ENCODE measurements at regions not wholly inside any gene's neighbourhood (a gene's known extent, or its start where the extent isn't known, plus 50 kb on each side); places are given as distances from the start of the nearest gene placed in this dataset.
"Not testable (repeated sequence)": the region's sequence is repeated elsewhere in the genome, so short reads cannot be mapped to it uniquely, and the experiment has no call there.

GRCh38 chr5:99441235-99441634 lies 512.4 kb upstream of the CHD1 start:
- DNase-seq (ENCODE audit: low read depth), result no peak

- no peak for DNase-seq (ENCODE audit: low read depth)
Measured at GRCh38 chr5:99438619-99439018, 509.8 kb upstream of the CHD1 start.

GRCh38 chr5:99437986-99438385 lies 509.2 kb upstream of the CHD1 start:
- DNase-seq (ENCODE audit: low read depth), result no peak

GRCh38 chr5:99423396-99423795 lies 494.6 kb upstream of the CHD1 start:
- not testable (repeated sequence) for DNase-seq (ENCODE audit: low read depth)

GRCh38 chr5:99418640-99419039 lies 489.8 kb upstream of the CHD1 start:
- DNase-seq (ENCODE audit: low read depth), result not testable (repeated sequence)

- DNase-seq (ENCODE audit: low read depth), result not testable (repeated sequence)
Measured at GRCh38 chr5:99410386-99410785, 481.6 kb upstream of the CHD1 start.

GRCh38 chr5:99404764-99405302 lies 476.0 kb upstream of the CHD1 start:
- DNase-seq (ENCODE audit: low read depth), result not testable (repeated sequence)

GRCh38 chr5:99400571-99400970 lies 471.8 kb upstream of the CHD1 start:
- not testable (repeated sequence) for DNase-seq (ENCODE audit: low read depth)

GRCh38 chr5:99398976-99399375 lies 470.2 kb upstream of the CHD1 start:
- DNase-seq (ENCODE audit: low read depth), result no peak

- no peak for DNase-seq (ENCODE audit: low read depth)
Measured at GRCh38 chr5:99386406-99387077, 457.7 kb upstream of the CHD1 start.

- no peak for DNase-seq (ENCODE audit: low read depth)
Measured at GRCh38 chr5:99379187-99379586, 450.4 kb upstream of the CHD1 start.

GRCh38 chr5:99378443-99378842 lies 449.6 kb upstream of the CHD1 start:
- DNase-seq (ENCODE audit: low read depth), result no peak

GRCh38 chr5:99369797-99370593 lies 441.2 kb upstream of the CHD1 start:
- DNase-seq (ENCODE audit: low read depth), result no peak

- no peak for DNase-seq (ENCODE audit: low read depth)
Measured at GRCh38 chr5:99368726-99369125, 439.9 kb upstream of the CHD1 start.

GRCh38 chr5:99355881-99356280 lies 427.1 kb upstream of the CHD1 start:
- no peak for DNase-seq (ENCODE audit: low read depth)

- DNase-seq (ENCODE audit: low read depth), result no peak
Measured at GRCh38 chr5:99349787-99350186, 421.0 kb upstream of the CHD1 start.

- no peak for DNase-seq (ENCODE audit: low read depth)
Measured at GRCh38 chr5:99348597-99348996, 419.8 kb upstream of the CHD1 start.

- not testable (repeated sequence) for DNase-seq (ENCODE audit: low read depth)
Measured at GRCh38 chr5:99339758-99340157, 411.0 kb upstream of the CHD1 start.

GRCh38 chr5:99334936-99335335 lies 406.1 kb upstream of the CHD1 start:
- DNase-seq (ENCODE audit: low read depth), result no peak

GRCh38 chr5:99331061-99331460 lies 402.3 kb upstream of the CHD1 start:
- DNase-seq (ENCODE audit: low read depth), result no peak

- DNase-seq (ENCODE audit: low read depth), result no peak
Measured at GRCh38 chr5:99320436-99320835, 391.6 kb upstream of the CHD1 start.

- no peak for DNase-seq (ENCODE audit: low read depth)
Measured at GRCh38 chr5:99317136-99317535, 388.3 kb upstream of the CHD1 start.

GRCh38 chr5:99316484-99316883 lies 387.7 kb upstream of the CHD1 start:
- no peak for DNase-seq (ENCODE audit: low read depth)
